ENCODE measurements at regions not wholly inside any gene's neighbourhood (a gene's known extent, or its start where the extent isn't known, plus 50 kb on each side); places are given as distances from the start of the nearest gene placed in this dataset.

GRCh38 chr5:30997681-30998080 is 195.8 kb upstream of the CDH6 start:
- no peaks in the 10 kb centered on the region for H3K36me3 Mint-ChIP-seq (ENCODE audit: low read depth)
- no peaks in the 10 kb centered on the region for H3K4me1 Mint-ChIP-seq (ENCODE audit: low read depth)
- H3K27ac Mint-ChIP-seq, result no peak overlapping the region
- no peak overlapping the region for H3K4me3 Mint-ChIP-seq
- no peak for DNase-seq (ENCODE audit: low spot score)
- H3K9me3 Mint-ChIP-seq, result peaks cover 7% of the 10 kb centered on the region
- H3K27me3 Mint-ChIP-seq (ENCODE audit: low read depth), result no peaks in the 10 kb centered on the region

- H3K36me3 Mint-ChIP-seq (ENCODE audit: low read depth), result no peaks in the 10 kb centered on the region
- no peak for DNase-seq (ENCODE audit: low spot score)
- H3K27me3 Mint-ChIP-seq (ENCODE audit: low read depth), result no peaks in the 10 kb centered on the region
- H3K27ac Mint-ChIP-seq, result no peak overlapping the region
- peaks cover 11% of the 10 kb centered on the region for H3K9me3 Mint-ChIP-seq
- H3K4me1 Mint-ChIP-seq (ENCODE audit: low read depth), result no peaks in the 10 kb centered on the region
- H3K4me3 Mint-ChIP-seq, result no peak overlapping the region
Observed at GRCh38 chr5:30994902-30995301, 198.6 kb upstream of the CDH6 start.

GRCh38 chr5:30994176-30994575 is 199.3 kb upstream of the CDH6 start:
- peaks cover 16% of the 10 kb centered on the region for H3K9me3 Mint-ChIP-seq
- no peaks in the 10 kb centered on the region for H3K27me3 Mint-ChIP-seq (ENCODE audit: low read depth)
- no peak overlapping the region for H3K27ac Mint-ChIP-seq
- no peaks in the 10 kb centered on the region for H3K4me1 Mint-ChIP-seq (ENCODE audit: low read depth)
- no peak for DNase-seq (ENCODE audit: low spot score)
- no peak overlapping the region for H3K4me3 Mint-ChIP-seq
- no peaks in the 10 kb centered on the region for H3K36me3 Mint-ChIP-seq (ENCODE audit: low read depth)

- DNase-seq (ENCODE audit: low spot score), result no peak
- Mint-ChIP-seq H3K27ac (no peak overlapping the region), H3K4me1 (ENCODE audit: low read depth) (no peaks in the 10 kb centered on the region), H3K36me3 (ENCODE audit: low read depth) (no peaks in the 10 kb centered on the region), H3K9me3 (peaks cover 22% of the 10 kb centered on the region), H3K4me3 (no peak overlapping the region), H3K27me3 (ENCODE audit: low read depth) (no peaks in the 10 kb centered on the region)
Observed at GRCh38 chr5:30991462-30991861, 202.0 kb upstream of the CDH6 start.

GRCh38 chr5:30981576-30981975 is 211.9 kb upstream of the CDH6 start:
- DNase-seq (ENCODE audit: low spot score), result no peak
- no peak overlapping the region for H3K4me3 Mint-ChIP-seq
- H3K9me3 Mint-ChIP-seq, result peaks cover 22% of the 10 kb centered on the region
- no peaks in the 10 kb centered on the region for H3K36me3 Mint-ChIP-seq (ENCODE audit: low read depth)
- no peaks in the 10 kb centered on the region for H3K4me1 Mint-ChIP-seq (ENCODE audit: low read depth)
- H3K27ac Mint-ChIP-seq, result no peak overlapping the region
- no peaks in the 10 kb centered on the region for H3K27me3 Mint-ChIP-seq (ENCODE audit: low read depth)

GRCh38 chr5:30968971-30969370 is 224.5 kb upstream of the CDH6 start:
- Mint-ChIP-seq H3K27me3 (ENCODE audit: low read depth) (no peaks in the 10 kb centered on the region), H3K4me1 (ENCODE audit: low read depth) (no peaks in the 10 kb centered on the region), H3K4me3 (no peak overlapping the region), H3K27ac (no peak overlapping the region), H3K9me3 (peaks cover 16% of the 10 kb centered on the region), H3K36me3 (ENCODE audit: low read depth) (no peaks in the 10 kb centered on the region)
- no peak for DNase-seq (ENCODE audit: low spot score)

- Mint-ChIP-seq H3K36me3 (ENCODE audit: low read depth) (no peaks in the 10 kb centered on the region), H3K4me1 (ENCODE audit: low read depth) (no peaks in the 10 kb centered on the region), H3K27me3 (ENCODE audit: low read depth) (no peaks in the 10 kb centered on the region), H3K9me3 (peaks cover 14% of the 10 kb centered on the region), H3K4me3 (no peak overlapping the region), H3K27ac (no peak overlapping the region)
- no peak for DNase-seq (ENCODE audit: low spot score)
Observed at GRCh38 chr5:30960036-30960435, 233.4 kb upstream of the CDH6 start.

GRCh38 chr5:30959238-30959637 is 234.2 kb upstream of the CDH6 start:
- no peak for DNase-seq (ENCODE audit: low spot score)
- Mint-ChIP-seq H3K4me1 (ENCODE audit: low read depth) (no peaks in the 10 kb centered on the region), H3K27ac (no peak overlapping the region), H3K27me3 (ENCODE audit: low read depth) (no peaks in the 10 kb centered on the region), H3K4me3 (no peak overlapping the region), H3K9me3 (peaks cover 10% of the 10 kb centered on the region), H3K36me3 (ENCODE audit: low read depth) (no peaks in the 10 kb centered on the region)

- H3K27me3 Mint-ChIP-seq (ENCODE audit: low read depth), result no peaks in the 10 kb centered on the region
- H3K27ac Mint-ChIP-seq, result no peak overlapping the region
- no peaks in the 10 kb centered on the region for H3K4me1 Mint-ChIP-seq (ENCODE audit: low read depth)
- no peaks in the 10 kb centered on the region for H3K36me3 Mint-ChIP-seq (ENCODE audit: low read depth)
- H3K4me3 Mint-ChIP-seq, result no peak overlapping the region
- no peak for DNase-seq (ENCODE audit: low spot score)
- H3K9me3 Mint-ChIP-seq, result peaks cover 18% of the 10 kb centered on the region
Observed at GRCh38 chr5:30957591-30957990, 235.9 kb upstream of the CDH6 start.

- DNase-seq (ENCODE audit: low spot score), result no peak
- H3K4me3 Mint-ChIP-seq, result no peak overlapping the region
- H3K4me1 Mint-ChIP-seq (ENCODE audit: low read depth), result no peaks in the 10 kb centered on the region
- H3K27ac Mint-ChIP-seq, result no peak overlapping the region
- no peaks in the 10 kb centered on the region for H3K27me3 Mint-ChIP-seq (ENCODE audit: low read depth)
- H3K36me3 Mint-ChIP-seq (ENCODE audit: low read depth), result no peaks in the 10 kb centered on the region
- peaks cover 22% of the 10 kb centered on the region for H3K9me3 Mint-ChIP-seq
Observed at GRCh38 chr5:30956251-30956650, 237.2 kb upstream of the CDH6 start.

- H3K27me3 Mint-ChIP-seq (ENCODE audit: low read depth), result no peaks in the 10 kb centered on the region
- H3K4me3 Mint-ChIP-seq, result no peak overlapping the region
- peaks cover 6% of the 10 kb centered on the region for H3K9me3 Mint-ChIP-seq
- DNase-seq (ENCODE audit: low spot score), result no peak
- H3K36me3 Mint-ChIP-seq (ENCODE audit: low read depth), result no peaks in the 10 kb centered on the region
- no peak overlapping the region for H3K27ac Mint-ChIP-seq
- no peaks in the 10 kb centered on the region for H3K4me1 Mint-ChIP-seq (ENCODE audit: low read depth)
Observed at GRCh38 chr5:30937070-30937469, 256.4 kb upstream of the CDH6 start.

GRCh38 chr5:30933599-30933998 is 259.9 kb upstream of the CDH6 start:
- Mint-ChIP-seq H3K27ac (no peak overlapping the region), H3K36me3 (ENCODE audit: low read depth) (no peaks in the 10 kb centered on the region), H3K27me3 (ENCODE audit: low read depth) (no peaks in the 10 kb centered on the region), H3K4me3 (no peak overlapping the region), H3K4me1 (ENCODE audit: low read depth) (no peaks in the 10 kb centered on the region), H3K9me3 (peaks cover 20% of the 10 kb centered on the region)
- no peak for DNase-seq (ENCODE audit: low spot score)

- Mint-ChIP-seq H3K36me3 (ENCODE audit: low read depth) (no peaks in the 10 kb centered on the region), H3K27ac (no peak overlapping the region), H3K4me3 (no peak overlapping the region), H3K9me3 (peaks cover 20% of the 10 kb centered on the region), H3K27me3 (ENCODE audit: low read depth) (no peaks in the 10 kb centered on the region), H3K4me1 (ENCODE audit: low read depth) (no peaks in the 10 kb centered on the region)
- no peak for DNase-seq (ENCODE audit: low spot score)
Observed at GRCh38 chr5:30932273-30933017, 261.0 kb upstream of the CDH6 start.

- Mint-ChIP-seq H3K9me3 (peaks cover 19% of the 10 kb centered on the region), H3K27ac (no peak overlapping the region), H3K36me3 (ENCODE audit: low read depth) (no peaks in the 10 kb centered on the region), H3K4me3 (no peak overlapping the region), H3K27me3 (ENCODE audit: low read depth) (no peaks in the 10 kb centered on the region), H3K4me1 (ENCODE audit: low read depth) (no peaks in the 10 kb centered on the region)
- DNase-seq (ENCODE audit: low spot score), result no peak
Observed at GRCh38 chr5:30930736-30931135, 262.8 kb upstream of the CDH6 start.

GRCh38 chr5:30928956-30929355 is 264.5 kb upstream of the CDH6 start:
- no peaks in the 10 kb centered on the region for H3K4me1 Mint-ChIP-seq (ENCODE audit: low read depth)
- no peaks in the 10 kb centered on the region for H3K27me3 Mint-ChIP-seq (ENCODE audit: low read depth)
- no peak for DNase-seq (ENCODE audit: low spot score)
- H3K9me3 Mint-ChIP-seq, result peaks cover 18% of the 10 kb centered on the region
- H3K27ac Mint-ChIP-seq, result no peak overlapping the region
- no peak overlapping the region for H3K4me3 Mint-ChIP-seq
- no peaks in the 10 kb centered on the region for H3K36me3 Mint-ChIP-seq (ENCODE audit: low read depth)
